ENCODE measurements at regions not wholly inside any gene's neighbourhood (a gene's known extent, or its start where the extent isn't known, plus 50 kb on each side); places are given as distances from the start of the nearest gene placed in this dataset.

GRCh38 chr1:101144671-101145448, 92.0 kb upstream of the S1PR1 start:
- no peak for TF ChIP-seq POLR2A (IDR thresholded peaks at IDR 0.05)
- TF ChIP-seq, protein P1, sequence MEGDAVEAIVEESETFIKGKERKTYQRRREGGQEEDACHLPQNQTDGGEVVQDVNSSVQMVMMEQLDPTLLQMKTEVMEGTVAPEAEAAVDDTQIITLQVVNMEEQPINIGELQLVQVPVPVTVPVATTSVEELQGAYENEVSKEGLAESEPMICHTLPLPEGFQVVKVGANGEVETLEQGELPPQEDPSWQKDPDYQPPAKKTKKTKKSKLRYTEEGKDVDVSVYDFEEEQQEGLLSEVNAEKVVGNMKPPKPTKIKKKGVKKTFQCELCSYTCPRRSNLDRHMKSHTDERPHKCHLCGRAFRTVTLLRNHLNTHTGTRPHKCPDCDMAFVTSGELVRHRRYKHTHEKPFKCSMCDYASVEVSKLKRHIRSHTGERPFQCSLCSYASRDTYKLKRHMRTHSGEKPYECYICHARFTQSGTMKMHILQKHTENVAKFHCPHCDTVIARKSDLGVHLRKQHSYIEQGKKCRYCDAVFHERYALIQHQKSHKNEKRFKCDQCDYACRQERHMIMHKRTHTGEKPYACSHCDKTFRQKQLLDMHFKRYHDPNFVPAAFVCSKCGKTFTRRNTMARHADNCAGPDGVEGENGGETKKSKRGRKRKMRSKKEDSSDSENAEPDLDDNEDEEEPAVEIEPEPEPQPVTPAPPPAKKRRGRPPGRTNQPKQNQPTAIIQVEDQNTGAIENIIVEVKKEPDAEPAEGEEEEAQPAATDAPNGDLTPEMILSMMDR (IDR thresholded peaks at IDR 0.05): no peak
- no peak for TF ChIP-seq EP300 (IDR thresholded peaks at IDR 0.05)

Measured in ovary (tissue), 3 donors.